H1 (cell line): ENCODE measurements at regions not wholly inside any gene's neighbourhood (a gene's known extent, or its start where the extent isn't known, plus 50 kb on each side); places are given as distances from the start of the nearest gene placed in this dataset.
"Not testable (repeated sequence)": the region's sequence is repeated elsewhere in the genome, so short reads cannot be mapped to it uniquely, and the experiment has no call there.

Experiments
- CTCF ChIA-PET: fragments of 300-600 bp; sonication (Branson Sonifier 250); formaldehyde crosslinking; loops from one replicate; lab custom pipeline; 2021; ENCODE audit not compliant: partially characterized antibody; lab: Charles Lee
- POLR2A ChIA-PET: fragments of 300-600 bp; sonication (Branson Sonifier 250); formaldehyde crosslinking; loops from one replicate; lab custom pipeline; 2021; ENCODE audit warnings: inconsistent platforms; ENCODE audit not compliant: partially characterized antibody; lab: Charles Lee
- DNase-seq, 2 experiments: peaks; one replicate each; pipeline versions ENCODE4 v3.0.0 to v3.0.0-alpha.2; 2010 to 2022; ENCODE audit warnings: low spot score in 2 of 2, low read depth in 1 of 2, mixed read lengths in 1 of 2
- FAIRE-seq: peaks from 2 replicates; lab custom pipeline; 2011; peaks lifted over from hg19 to GRCh38; lab: Jason Lieb, UNC
- H2AFZ ChIP-seq: 2 replicates; pipeline ENCODE4 v1.8.1; 2012; ENCODE audit warnings: low read length, inconsistent platforms
- H2AK5ac ChIP-seq: 2 replicates; pipeline ENCODE4 v1.6.1; 2013; ENCODE audit warnings: low read depth, low read length
- H2BK120ac ChIP-seq: replicated peaks from 2 replicates; pipeline ENCODE3; 2013; ENCODE audit warnings: low read depth, low read length, inconsistent platforms
- H2BK12ac ChIP-seq: 2 replicates; pipeline ENCODE4 v1.6.1; 2013; ENCODE audit warnings: low read depth, low read length
- H2BK15ac ChIP-seq: 2 replicates; pipeline ENCODE4 v1.6.1; 2013; ENCODE audit warnings: low read length
- H2BK20ac ChIP-seq: 2 replicates; pipeline ENCODE4 v1.6.1; 2013; ENCODE audit warnings: low read length
- H2BK5ac ChIP-seq: 2 replicates; pipeline ENCODE4 v1.6.1; 2013; ENCODE audit warnings: low read depth, low read length
- H3K14ac ChIP-seq: 2 replicates; pipeline ENCODE4 v1.6.1; 2013; ENCODE audit warnings: inconsistent platforms; ENCODE audit not compliant: insufficient read length
- H3K18ac ChIP-seq: 2 replicates; pipeline ENCODE4 v1.6.1; 2013; ENCODE audit warnings: low read length; ENCODE audit errors: extremely low read depth
- H3K23ac ChIP-seq: 2 replicates; pipeline ENCODE4 v1.6.1; 2013; ENCODE audit warnings: inconsistent platforms; ENCODE audit not compliant: insufficient read length
- H3K23me2 ChIP-seq: 2 replicates; pipeline ENCODE4 v1.6.1; 2013; ENCODE audit warnings: low read depth, low read length
- H3K27ac ChIP-seq: 2 replicates; pipeline ENCODE4 v1.6.1; 2011; ENCODE audit warnings: low read depth, low read length, inconsistent platforms
- H3K27me3 ChIP-seq, 4 experiments: replicated peaks in 1 of 4; 1 replicate in 1 of 4; 2 replicates in 3 of 4; pipeline versions ENCODE4 v1.6.1 to v1.8.1; 2011 to 2013; ENCODE audit warnings: low read length in 3 of 4, mild to moderate bottlenecking in 3 of 4, inconsistent platforms in 2 of 4, mixed read lengths in 2 of 4, moderate library complexity in 1 of 4; ENCODE audit not compliant: control insufficient read depth in 3 of 4, insufficient read depth in 3 of 4; ENCODE audit errors: extremely low read depth in 1 of 4
- H3K36me3 ChIP-seq, 4 experiments: 2 replicates each; pipeline versions ENCODE4 v1.6.1 to v1.8.1; 2011 to 2013; ENCODE audit warnings: mild to moderate bottlenecking in 4 of 4, low read length in 3 of 4, moderate library complexity in 2 of 4, control low read depth in 1 of 4, inconsistent platforms in 1 of 4; ENCODE audit not compliant: insufficient read depth in 4 of 4, control insufficient read depth in 2 of 4
- H3K4ac ChIP-seq: replicated peaks from 2 replicates; pipeline ENCODE3; 2013; ENCODE audit warnings: low read length, low read depth, mixed read lengths, inconsistent platforms; ENCODE audit not compliant: insufficient read length
- H3K4me1 ChIP-seq, 4 experiments: replicated peaks in 1 of 4; 1 replicate in 1 of 4; 2 replicates in 3 of 4; pipeline versions ENCODE4 v1.6.1 to v1.8.1; 2011 to 2013; ENCODE audit warnings: low read length in 3 of 4, inconsistent platforms in 2 of 4, mixed read lengths in 1 of 4; ENCODE audit not compliant: insufficient read depth in 4 of 4, control insufficient read depth in 3 of 4
- H3K4me2 ChIP-seq, 2 experiments: 2 replicates each; pipeline versions ENCODE4 v1.6.1 to v1.8.1; 2011 to 2013; ENCODE audit warnings: low read depth in 2 of 2, low read length in 2 of 2, control low read depth in 1 of 2, inconsistent platforms in 1 of 2, mild to moderate bottlenecking in 1 of 2; ENCODE audit not compliant: insufficient read depth in 1 of 2
- H3K4me3 ChIP-seq, 4 experiments: fragments of 200-600, 300-600 bp in 1 of 4; sonication (generic), shearing (Covaris generic), sonication (Bioruptor Twin) in 1 of 4; 2 replicates each; pipeline versions ENCODE4 v1.5.1 to v1.8.1; 2011 to 2016; ENCODE audit warnings: low read length in 4 of 4, low read depth in 3 of 4, control low read depth in 2 of 4, inconsistent platforms in 2 of 4, mild to moderate bottlenecking in 2 of 4, mixed read lengths in 1 of 4, moderate library complexity in 1 of 4; ENCODE audit not compliant: insufficient read depth in 2 of 4; ENCODE audit errors: extremely low read depth in 1 of 4
- H3K56ac ChIP-seq: replicated peaks from 2 replicates; pipeline ENCODE3; 2013; ENCODE audit warnings: low read depth, mild to moderate bottlenecking, mixed read lengths, low read length, inconsistent platforms; ENCODE audit not compliant: insufficient read length
- H3K79me1 ChIP-seq: 2 replicates; pipeline ENCODE4 v1.6.1; 2013; ENCODE audit warnings: low read depth, low read length, control low read depth
- H3K79me2 ChIP-seq, 2 experiments: 2 replicates each; pipeline versions ENCODE4 v1.6.1 to v1.8.1; 2012 to 2013; ENCODE audit warnings: low read length in 2 of 2, mild to moderate bottlenecking in 2 of 2, inconsistent platforms in 1 of 2; ENCODE audit not compliant: insufficient read depth in 2 of 2, control insufficient read depth in 1 of 2
- H3K9ac ChIP-seq, 4 experiments: replicated peaks in 1 of 4; 1 replicate in 1 of 4; 2 replicates in 3 of 4; pipeline versions ENCODE4 v1.6.1 to v1.8.1; 2011 to 2013; ENCODE audit warnings: low read depth in 3 of 4, low read length in 3 of 4, control low read depth in 2 of 4, mild to moderate bottlenecking in 2 of 4, moderate library complexity in 2 of 4, inconsistent platforms in 1 of 4; ENCODE audit errors: extremely low read depth in 1 of 4
- H3K9me3 ChIP-seq, 2 experiments: 2 replicates each; pipeline versions ENCODE4 v1.6.1 to v1.8.1; 2012 to 2013; ENCODE audit warnings: mild to moderate bottlenecking in 2 of 2, moderate library complexity in 2 of 2, control low read depth in 1 of 2, inconsistent platforms in 1 of 2, low read depth in 1 of 2, low read length in 1 of 2, mixed read lengths in 1 of 2; ENCODE audit not compliant: insufficient read depth in 2 of 2
- H4K20me1 ChIP-seq, 2 experiments: replicated peaks in 1 of 2; 2 replicates each; pipeline versions ENCODE3 to v1.8.1; 2011 to 2013; ENCODE audit warnings: inconsistent platforms in 2 of 2, low read length in 2 of 2, mild to moderate bottlenecking in 1 of 2; ENCODE audit not compliant: insufficient read depth in 2 of 2, control insufficient read depth in 1 of 2
- H4K5ac ChIP-seq: 2 replicates; pipeline ENCODE4 v1.6.1; 2013; ENCODE audit warnings: low read length, low read depth, mixed read lengths, inconsistent platforms; ENCODE audit not compliant: insufficient read length
- H4K8ac ChIP-seq: 2 replicates; pipeline ENCODE4 v1.8.0; 2013; ENCODE audit warnings: mild to moderate bottlenecking, moderate library complexity, low read length, inconsistent platforms; ENCODE audit not compliant: insufficient read depth; ENCODE audit errors: extremely low read depth
- H4K91ac ChIP-seq: replicated peaks from 2 replicates; pipeline ENCODE3; 2013; ENCODE audit warnings: low read length, mixed read lengths, inconsistent platforms; ENCODE audit not compliant: insufficient read length
- WGBS, 2 experiments: shearing (Covaris generic) in 1 of 2; methylation state at CpG; one replicate each; pipeline versions ENCODE4 v1.1.6 to v1.1.7; 2013 to 2015; ENCODE audit warnings: low lambda C conversion rate in 2 of 2, mixed read lengths in 2 of 2, inconsistent platforms in 1 of 2, low coverage in 1 of 2, missing lambda C conversion rate in 1 of 2; ENCODE audit not compliant: insufficient replicate concordance in 2 of 2, insufficient coverage in 1 of 2, insufficient read length in 1 of 2; ENCODE audit errors: extremely low coverage in 1 of 2, missing lambda C conversion rate in 1 of 2; 5-methylcytosine and 5-hydroxymethylcytosine counted together

GRCh38 chr6:156441-157140, 135.7 kb upstream of the DUSP22 start:
- H2AK5ac ChIP-seq, H3K79me1 ChIP-seq, H2BK20ac ChIP-seq, H3K23me2 ChIP-seq, H3K18ac ChIP-seq, H3K36me3 ChIP-seq, H3K56ac ChIP-seq, POLR2A ChIA-PET, H3K9ac ChIP-seq, DNase-seq, H3K4me2 ChIP-seq, H3K27me3 ChIP-seq, H4K20me1 ChIP-seq, H4K5ac ChIP-seq, H4K91ac ChIP-seq, H3K23ac ChIP-seq, H4K8ac ChIP-seq, H3K4me1 ChIP-seq, H2BK120ac ChIP-seq, H2BK12ac ChIP-seq, H3K79me2 ChIP-seq, H3K4me3 ChIP-seq, H3K4ac ChIP-seq, FAIRE-seq, H2AFZ ChIP-seq, H2BK5ac ChIP-seq, H3K27ac ChIP-seq, H3K14ac ChIP-seq, H2BK15ac ChIP-seq: not testable (repeated sequence)
- H3K9me3 ChIP-seq, result peaks cover 0 to 13% of the 10 kb centered on the region in 2 experiments; a peak in 2 of 4 replicates
- 86% methylated on average over 4 of the region's 4 CpGs; no CpG with 5 or more reads in 1 of the 2 experiments for WGBS, 2 experiments
- CTCF ChIA-PET, result interaction anchor here (3.6 kb wide), 1 partner anchor 12 kb away, joined by 14 read pairs; no protein-coding TSS in a partner anchor

GRCh38 chr6:157176-157575, 135.1 kb upstream of the DUSP22 start:
- CTCF ChIA-PET, FAIRE-seq, H3K4me2 ChIP-seq: not testable (repeated sequence)

More at GRCh38 chr6:157176-157575, 135.1 kb upstream of the DUSP22 start:
- H2AFZ ChIP-seq, H3K14ac ChIP-seq, H2BK20ac ChIP-seq, H3K27ac ChIP-seq, H4K5ac ChIP-seq, H3K79me1 ChIP-seq, DNase-seq, H3K23ac ChIP-seq, H2BK5ac ChIP-seq, H3K79me2 ChIP-seq, H2BK12ac ChIP-seq, H3K4me1 ChIP-seq, H3K27me3 ChIP-seq, H3K4ac ChIP-seq, H2BK120ac ChIP-seq, H3K56ac ChIP-seq, H3K4me3 ChIP-seq, H3K9ac ChIP-seq, POLR2A ChIA-PET, H4K8ac ChIP-seq, H3K23me2 ChIP-seq, H2AK5ac ChIP-seq, H4K91ac ChIP-seq, H3K18ac ChIP-seq, H3K36me3 ChIP-seq, H4K20me1 ChIP-seq, H2BK15ac ChIP-seq: not testable (repeated sequence)
- 66% methylated on average over 4 of the region's 4 CpGs; no CpG with 5 or more reads in 1 of the 2 experiments for WGBS, 2 experiments
- H3K9me3 ChIP-seq, result peaks cover 0 to 10% of the 10 kb centered on the region in 2 experiments; a peak in 2 of 4 replicates
